Suppressor macrophage (primary cell): ENCODE measurements at regions not wholly inside any gene's neighbourhood (a gene's known extent, or its start where the extent isn't known, plus 50 kb on each side); places are given as distances from the start of the nearest gene placed in this dataset.

Source experiments
- DNase-seq, 4 experiments: peaks; one replicate each; pipeline ENCODE4 v3.0.0-alpha.2; 2020 to 2022

DNA sequence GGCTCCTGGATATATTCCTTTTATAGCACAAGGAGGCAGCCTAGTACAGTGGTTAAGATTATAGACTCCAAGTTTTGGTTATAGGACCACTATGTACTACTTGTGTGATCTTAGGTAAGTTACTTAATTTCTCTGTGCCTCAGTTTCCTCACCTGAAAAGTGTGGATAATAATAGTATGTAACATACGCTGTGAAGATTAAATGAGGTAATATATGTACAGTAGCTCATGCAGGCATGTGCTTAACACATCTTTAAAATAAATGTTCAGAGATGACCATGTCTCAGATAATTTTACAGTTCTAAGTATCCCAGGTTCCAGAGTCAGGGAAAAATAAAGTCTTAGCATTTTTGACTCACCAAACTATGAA is 55.7 kb upstream of the TRABD2B start:
- no peak for DNase-seq

DNA sequence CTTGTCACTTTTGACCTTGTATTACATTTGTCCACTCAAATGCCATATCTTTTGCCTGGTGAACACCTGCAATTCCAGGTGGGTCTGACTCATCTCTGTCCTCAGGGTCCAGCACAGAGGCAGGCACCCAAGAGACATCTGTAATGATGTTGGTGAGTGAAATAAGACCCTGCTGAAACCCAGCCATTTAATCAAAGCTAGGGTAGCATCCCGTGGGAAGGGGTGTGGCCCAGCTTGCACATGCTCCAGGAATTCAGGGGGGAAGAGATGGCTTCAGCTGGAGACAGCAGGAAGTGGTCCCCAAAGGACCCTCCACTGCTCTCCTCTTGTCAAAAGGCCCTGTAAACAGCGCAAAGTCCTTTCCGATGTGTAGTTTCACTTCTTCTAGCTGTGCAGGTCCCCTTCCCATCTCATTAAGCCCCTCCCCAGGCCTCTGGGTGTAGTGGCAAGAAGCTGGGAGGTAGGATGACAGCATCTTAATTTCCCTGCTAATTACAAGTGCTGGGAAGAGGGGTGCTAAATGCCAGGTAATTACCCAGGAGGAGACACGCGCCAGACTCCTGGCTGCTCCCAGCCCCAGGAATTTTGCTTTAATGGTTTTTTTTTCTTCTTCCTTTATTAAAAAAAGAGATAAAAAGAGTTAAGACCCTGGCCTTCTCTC is 54.4 kb upstream of the TRABD2B start:
- DNase-seq, result no peak

GRCh38 chr1:48049823-48050535 is 52.8 kb upstream of the TRABD2B start:
- DNase-seq, result no peak

DNA sequence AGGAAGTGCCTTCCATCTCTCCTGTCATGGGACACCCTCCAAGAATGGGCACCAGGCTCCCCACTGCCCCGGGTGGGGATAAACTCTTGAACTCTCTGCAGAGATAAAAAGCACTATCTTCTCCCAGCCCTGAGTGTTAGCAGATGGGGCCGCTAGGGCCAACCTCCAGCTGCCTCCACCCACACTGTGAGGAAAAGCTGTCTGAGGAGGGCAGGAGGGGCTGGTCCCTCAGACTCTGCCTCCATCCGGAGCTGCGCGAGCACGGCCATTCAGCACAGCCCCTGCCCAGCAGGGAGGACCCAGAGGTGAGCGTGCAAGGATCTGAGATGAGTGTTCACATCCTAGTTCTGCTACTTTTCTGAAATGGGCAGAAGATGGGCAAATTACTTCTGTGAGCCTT is 51.8 kb upstream of the TRABD2B start:
- DNase-seq, result no peak

- DNase-seq, result no peak
Measured at GRCh38 chr1:48048064-48048463, 50.9 kb upstream of the TRABD2B start.

DNA sequence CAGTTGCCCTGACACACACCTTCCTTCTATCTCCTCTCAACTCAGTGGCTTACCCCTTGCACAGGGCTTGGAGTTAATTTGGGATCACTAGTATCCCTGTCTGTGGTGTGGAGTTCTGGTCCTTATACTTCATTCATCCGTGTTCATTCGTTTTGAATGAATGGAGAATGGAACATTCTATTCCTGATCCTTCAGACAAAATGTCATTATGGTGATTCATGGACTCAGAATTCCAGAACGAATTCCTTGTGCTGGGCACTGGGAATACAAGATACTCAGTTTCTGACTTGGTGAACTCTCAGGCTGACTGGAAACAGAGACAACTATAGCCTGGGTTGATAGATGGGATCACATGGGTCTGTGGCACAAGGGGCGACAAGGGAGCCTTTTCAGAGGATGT is 49.9 kb upstream of the TRABD2B start:
- no peak for DNase-seq
